IMR-90 (cell line): ENCODE measurements at regions not wholly inside any gene's neighbourhood (a gene's known extent, or its start where the extent isn't known, plus 50 kb on each side); places are given as distances from the start of the nearest gene placed in this dataset.

Experiments used
- ATAC-seq: fragments of 200-7000 bp; cut with Tn5 transposase; 2 replicates; pipeline ENCODE4 v1.9.1; 2020; ENCODE audit warnings: low read depth, mild to moderate bottlenecking, moderate library complexity
- BruUV-seq: library from RNA; stranded (reverse); fragments of 400-500 nt; replicated peaks from 2 replicates; lab custom pipeline; 2021; lab: Mats Ljungman, UMichigan
- CTCF ChIA-PET: fragments of 300-600 bp; formaldehyde crosslinking; extraction: SDS; loops from one replicate; lab custom pipeline; 2021; ENCODE audit warnings: antibody characterized with exemption; lab: Yijun Ruan, JAX
- POLR2A ChIA-PET: fragments of 300-600 bp; sonication (Branson Sonifier 250); formaldehyde crosslinking; loops from one replicate; lab custom pipeline; 2022; ENCODE audit warnings: antibody characterized with exemption; ENCODE audit not compliant: unreplicated experiment; lab: Charles Lee
- DNase-seq: peaks from one replicate; pipeline ENCODE4 v3.0.0; 2013
- H2AFZ ChIP-seq: replicated peaks from 2 replicates; pipeline ENCODE3; 2013; ENCODE audit warnings: low read length, mild to moderate bottlenecking; ENCODE audit not compliant: poor library complexity
- H2AK5ac ChIP-seq: 2 replicates; pipeline ENCODE4 v1.6.1; 2013; ENCODE audit warnings: low read depth, low read length, inconsistent platforms
- H2AK9ac ChIP-seq: replicated peaks from 2 replicates; pipeline ENCODE3; 2013; ENCODE audit warnings: mild to moderate bottlenecking, low read depth, low read length, moderate library complexity; ENCODE audit not compliant: poor library complexity
- H2BK120ac ChIP-seq: 2 replicates; pipeline ENCODE4 v1.6.1; 2013; ENCODE audit warnings: low read depth, low read length, inconsistent platforms
- H2BK15ac ChIP-seq: 3 replicates; pipeline ENCODE4 v1.6.1; 2013; ENCODE audit warnings: low read depth, low read length, inconsistent platforms
- H2BK20ac ChIP-seq: 2 replicates; pipeline ENCODE4 v1.6.1; 2013; ENCODE audit warnings: low read depth, mild to moderate bottlenecking, inconsistent platforms, low read length, moderate library complexity
- H2BK5ac ChIP-seq: 2 replicates; pipeline ENCODE4 v1.6.1; 2013; ENCODE audit warnings: mild to moderate bottlenecking, low read depth, low read length, inconsistent platforms; ENCODE audit not compliant: poor library complexity, severe bottlenecking
- H3K14ac ChIP-seq: replicated peaks from 2 replicates; pipeline ENCODE4 v1.6.1; 2013; ENCODE audit warnings: low read depth, low read length, inconsistent platforms
- H3K18ac ChIP-seq: 2 replicates; pipeline ENCODE4 v1.6.1; 2013; ENCODE audit warnings: low read depth, low read length, control low read depth
- H3K23ac ChIP-seq: 2 replicates; pipeline ENCODE4 v1.6.1; 2013; ENCODE audit warnings: low read depth, low read length, inconsistent platforms
- H3K27ac ChIP-seq: 2 replicates; pipeline ENCODE4 v1.5.1; 2013; ENCODE audit warnings: mild to moderate bottlenecking, control low read depth, low read length; ENCODE audit not compliant: insufficient read depth
- H3K27me3 ChIP-seq: 2 replicates; pipeline ENCODE4 v1.6.1; 2013; ENCODE audit warnings: low read length; ENCODE audit not compliant: control insufficient read depth, insufficient read depth
- H3K36me3 ChIP-seq: 2 replicates; pipeline ENCODE4 v1.6.1; 2013; ENCODE audit warnings: low read length, mixed read lengths; ENCODE audit not compliant: control insufficient read depth, insufficient read depth
- H3K4ac ChIP-seq: 2 replicates; pipeline ENCODE4 v1.6.1; 2013; ENCODE audit warnings: low read depth, low read length, inconsistent platforms
- H3K4me1 ChIP-seq: 2 replicates; pipeline ENCODE4 v1.6.1; 2013; ENCODE audit warnings: low read length, mixed read lengths; ENCODE audit not compliant: control insufficient read depth, insufficient read depth
- H3K4me2 ChIP-seq: 2 replicates; pipeline ENCODE4 v1.6.1; 2013; ENCODE audit warnings: low read depth, mild to moderate bottlenecking, control low read depth, low read length, moderate library complexity
- H3K4me3 ChIP-seq: 2 replicates; pipeline ENCODE4 v1.5.1; 2013; ENCODE audit warnings: low read depth, mild to moderate bottlenecking, control low read depth, low read length, moderate library complexity; ENCODE audit not compliant: insufficient read depth
- H3K56ac ChIP-seq: 2 replicates; pipeline ENCODE4 v1.6.1; 2013; ENCODE audit warnings: low read length, inconsistent platforms; ENCODE audit not compliant: insufficient read depth; ENCODE audit errors: extremely low read depth
- H3K79me1 ChIP-seq, 2 experiments: 2 replicates each; pipeline ENCODE4 v1.6.1; 2013; ENCODE audit warnings: low read length in 2 of 2, inconsistent platforms in 1 of 2, low read depth in 1 of 2
- H3K9ac ChIP-seq: 2 replicates; pipeline ENCODE4 v1.6.1; 2013; ENCODE audit warnings: low read depth, low read length, control low read depth
- H3K9me1 ChIP-seq: 2 replicates; pipeline ENCODE4 v1.6.1; 2013; ENCODE audit warnings: low read length, inconsistent platforms; ENCODE audit not compliant: insufficient read depth
- H3K9me3 ChIP-seq: 2 replicates; pipeline ENCODE4 v1.6.1; 2013; ENCODE audit warnings: low read length; ENCODE audit not compliant: control insufficient read depth, insufficient read depth
- H4K20me1 ChIP-seq: 2 replicates; pipeline ENCODE4 v1.6.1; 2013; ENCODE audit warnings: low read length, inconsistent platforms; ENCODE audit not compliant: insufficient read depth
- H4K5ac ChIP-seq: 2 replicates; pipeline ENCODE4 v1.6.1; 2013; ENCODE audit warnings: mild to moderate bottlenecking, low read depth, low read length, control low read depth
- H4K8ac ChIP-seq, 2 experiments: 2 replicates each; pipeline ENCODE4 v1.6.1; 2013; ENCODE audit warnings: low read depth in 2 of 2, low read length in 2 of 2, control low read depth in 1 of 2, inconsistent platforms in 1 of 2
- H4K91ac ChIP-seq: 2 replicates; pipeline ENCODE4 v1.6.1; 2013; ENCODE audit warnings: low read depth, low read length, inconsistent platforms; ENCODE audit not compliant: insufficient read depth
- FOS ChIP-seq: fragments of 150-350 bp; IDR thresholded peaks from 2 replicates; pipeline ENCODE4 v1.6.1; 2016; ENCODE audit warnings: low read depth, low read length
- MXI1 ChIP-seq: IDR thresholded peaks from 2 replicates; pipeline ENCODE4 v1.6.1; 2012; ENCODE audit warnings: low read depth, mild to moderate bottlenecking, low read length, moderate library complexity, borderline replicate concordance
- RFX5 ChIP-seq: IDR thresholded peaks from 2 replicates; pipeline ENCODE4 v1.8.0; 2012; ENCODE audit warnings: low read depth, mild to moderate bottlenecking, low read length, moderate library complexity
- WGBS, 2 experiments: methylation state at CpG; one replicate each; pipeline versions ENCODE4 v1.1.5 to v1.1.7; 2013; ENCODE audit warnings: missing lambda C conversion rate in 2 of 2; ENCODE audit not compliant: insufficient read length in 1 of 2; ENCODE audit errors: extremely low coverage in 2 of 2; 5-methylcytosine and 5-hydroxymethylcytosine counted together
- dilution Hi-C: fragments of 300-500 bp; cut with HindIII; formaldehyde crosslinking; loops from one replicate; pipeline ENCODE4 v1.14.3; 2018; ENCODE audit warnings: low sequenced_read_pairs; ENCODE audit not compliant: unreplicated experiment
- in situ Hi-C: fragments of 300-500 bp; cut with MboI; formaldehyde crosslinking; loops from 3 replicates; pipeline ENCODE4 v1.14.3; 2019; ENCODE audit warnings: low sequenced_read_pairs, inconsistent platforms, mixed read lengths
- intact Hi-C: fragments of 100-400 bp; cut with micrococcal nuclease; formaldehyde crosslinking; loops from 2 replicates; pipeline ENCODE4 v1.10.0; 2022
- TF ChIP-seq, protein P1 (sequence below): fragments of 150-350 bp; IDR thresholded peaks from 2 replicates; pipeline ENCODE4 v1.6.1; 2016; ENCODE audit warnings: low read depth, mild to moderate bottlenecking, low read length, moderate library complexity, borderline replicate concordance
- TF ChIP-seq, protein P2 (sequence below): conservative IDR thresholded peaks from 2 replicates; pipeline ENCODE4 v1.5.1; 2012; ENCODE audit warnings: mild to moderate bottlenecking, low read depth, low read length, improper control_type of control experiment

DNA sequence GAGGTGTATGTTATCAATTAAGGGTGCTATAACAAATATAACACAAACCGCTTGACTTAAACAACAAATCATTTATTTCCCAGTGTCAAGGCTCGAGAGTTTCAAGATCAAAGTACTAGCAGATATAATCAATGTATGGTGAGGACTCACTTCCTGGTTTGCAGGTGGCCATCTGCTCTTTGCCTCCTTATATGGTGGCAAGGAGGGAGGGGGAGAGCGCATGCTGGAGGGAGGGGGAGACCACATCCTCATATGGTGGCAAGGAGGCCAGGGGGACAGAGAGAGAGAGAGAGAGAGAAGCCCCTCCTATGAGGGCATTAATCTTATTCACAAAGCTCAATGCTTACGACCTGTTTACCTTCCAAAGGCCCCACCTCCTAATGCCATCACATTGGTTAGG lies 372.3 kb upstream of the SPOCK3 start:
- no peak overlapping the region for H3K9ac ChIP-seq
- no peak overlapping the region for H2AK5ac ChIP-seq
- H3K27ac ChIP-seq = no peak overlapping the region
- H4K20me1 ChIP-seq = no peaks in the 10 kb centered on the region
- POLR2A ChIA-PET = no interaction called here
- H4K5ac ChIP-seq = no peak overlapping the region
- no peak overlapping the region for H3K4ac ChIP-seq
- no peak for TF ChIP-seq MXI1
- TF ChIP-seq, protein P1, sequence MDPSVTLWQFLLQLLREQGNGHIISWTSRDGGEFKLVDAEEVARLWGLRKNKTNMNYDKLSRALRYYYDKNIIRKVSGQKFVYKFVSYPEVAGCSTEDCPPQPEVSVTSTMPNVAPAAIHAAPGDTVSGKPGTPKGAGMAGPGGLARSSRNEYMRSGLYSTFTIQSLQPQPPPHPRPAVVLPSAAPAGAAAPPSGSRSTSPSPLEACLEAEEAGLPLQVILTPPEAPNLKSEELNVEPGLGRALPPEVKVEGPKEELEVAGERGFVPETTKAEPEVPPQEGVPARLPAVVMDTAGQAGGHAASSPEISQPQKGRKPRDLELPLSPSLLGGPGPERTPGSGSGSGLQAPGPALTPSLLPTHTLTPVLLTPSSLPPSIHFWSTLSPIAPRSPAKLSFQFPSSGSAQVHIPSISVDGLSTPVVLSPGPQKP = no peak
- no peak for TF ChIP-seq FOS
- TF ChIP-seq RFX5 = no peak
- TF ChIP-seq, protein P2, sequence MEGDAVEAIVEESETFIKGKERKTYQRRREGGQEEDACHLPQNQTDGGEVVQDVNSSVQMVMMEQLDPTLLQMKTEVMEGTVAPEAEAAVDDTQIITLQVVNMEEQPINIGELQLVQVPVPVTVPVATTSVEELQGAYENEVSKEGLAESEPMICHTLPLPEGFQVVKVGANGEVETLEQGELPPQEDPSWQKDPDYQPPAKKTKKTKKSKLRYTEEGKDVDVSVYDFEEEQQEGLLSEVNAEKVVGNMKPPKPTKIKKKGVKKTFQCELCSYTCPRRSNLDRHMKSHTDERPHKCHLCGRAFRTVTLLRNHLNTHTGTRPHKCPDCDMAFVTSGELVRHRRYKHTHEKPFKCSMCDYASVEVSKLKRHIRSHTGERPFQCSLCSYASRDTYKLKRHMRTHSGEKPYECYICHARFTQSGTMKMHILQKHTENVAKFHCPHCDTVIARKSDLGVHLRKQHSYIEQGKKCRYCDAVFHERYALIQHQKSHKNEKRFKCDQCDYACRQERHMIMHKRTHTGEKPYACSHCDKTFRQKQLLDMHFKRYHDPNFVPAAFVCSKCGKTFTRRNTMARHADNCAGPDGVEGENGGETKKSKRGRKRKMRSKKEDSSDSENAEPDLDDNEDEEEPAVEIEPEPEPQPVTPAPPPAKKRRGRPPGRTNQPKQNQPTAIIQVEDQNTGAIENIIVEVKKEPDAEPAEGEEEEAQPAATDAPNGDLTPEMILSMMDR = no peak
- in situ Hi-C loops (no loop called here), dilution Hi-C loops (no loop called here), intact Hi-C loops (no loop called here)
- no peaks in the 10 kb centered on the region for H3K9me1 ChIP-seq
- H2AFZ ChIP-seq = no peak overlapping the region
- no peak overlapping the region for H4K8ac ChIP-seq
- H3K79me1 ChIP-seq = no peaks in the 10 kb centered on the region
- no peaks in the 10 kb centered on the region for H3K9me3 ChIP-seq
- H2BK15ac ChIP-seq = no peak overlapping the region
- H3K36me3 ChIP-seq = no peaks in the 10 kb centered on the region
- no peak overlapping the region for H3K18ac ChIP-seq
- H4K91ac ChIP-seq = no peak overlapping the region
- H3K23ac ChIP-seq = no peak overlapping the region
- no peak overlapping the region for H2BK5ac ChIP-seq
- CTCF ChIA-PET = no interaction called here
- H3K4me2 ChIP-seq = no peak overlapping the region
- BruUV-seq = no TSS peak
- DNase-seq = no peak
- H3K27me3 ChIP-seq = no peaks in the 10 kb centered on the region
- no peak for ATAC-seq
- no peak overlapping the region for H2BK120ac ChIP-seq
- WGBS, 2 experiments = no CpG with 5 or more reads among the region's 4 CpGs
- no peak overlapping the region for H3K4me3 ChIP-seq
- H3K14ac ChIP-seq = no peak overlapping the region
- no peak overlapping the region for H3K56ac ChIP-seq
- no peak overlapping the region for H2AK9ac ChIP-seq
- H3K4me1 ChIP-seq = no peaks in the 10 kb centered on the region
- H2BK20ac ChIP-seq = no peak overlapping the region
